ENCODE measurements at regions not wholly inside any gene's neighbourhood (a gene's known extent, or its start where the extent isn't known, plus 50 kb on each side); places are given as distances from the start of the nearest gene placed in this dataset.

DNA sequence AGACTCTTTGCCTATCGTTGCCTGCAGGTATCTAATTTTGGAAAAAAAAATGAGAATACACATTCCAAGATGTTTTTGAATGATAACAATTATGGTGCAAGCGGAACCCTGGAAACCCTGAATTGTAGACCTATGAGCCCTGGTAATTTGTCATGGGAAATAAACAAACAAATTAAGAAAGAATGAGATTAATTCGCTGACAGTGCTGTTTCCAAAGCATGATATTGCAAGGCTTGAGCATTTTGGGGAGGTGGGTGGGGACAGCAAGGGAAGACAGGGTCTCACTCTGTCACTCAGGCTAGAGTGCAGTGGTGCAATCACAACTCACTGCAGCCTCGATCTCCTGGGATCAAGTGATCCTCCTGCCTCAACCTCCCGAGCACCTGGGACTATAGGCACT is 900.3 kb downstream of the IPMK start:
- no peak for TF ChIP-seq SIN3A (IDR thresholded peaks at IDR 0.05; ENCODE audit: borderline replicate concordance, insufficient read depth, low read length)
- TF ChIP-seq POLR2AphosphoS5 (IDR thresholded peaks at IDR 0.05; ENCODE audit: low read depth, low read length): no peak
- TF ChIP-seq, protein P1, sequence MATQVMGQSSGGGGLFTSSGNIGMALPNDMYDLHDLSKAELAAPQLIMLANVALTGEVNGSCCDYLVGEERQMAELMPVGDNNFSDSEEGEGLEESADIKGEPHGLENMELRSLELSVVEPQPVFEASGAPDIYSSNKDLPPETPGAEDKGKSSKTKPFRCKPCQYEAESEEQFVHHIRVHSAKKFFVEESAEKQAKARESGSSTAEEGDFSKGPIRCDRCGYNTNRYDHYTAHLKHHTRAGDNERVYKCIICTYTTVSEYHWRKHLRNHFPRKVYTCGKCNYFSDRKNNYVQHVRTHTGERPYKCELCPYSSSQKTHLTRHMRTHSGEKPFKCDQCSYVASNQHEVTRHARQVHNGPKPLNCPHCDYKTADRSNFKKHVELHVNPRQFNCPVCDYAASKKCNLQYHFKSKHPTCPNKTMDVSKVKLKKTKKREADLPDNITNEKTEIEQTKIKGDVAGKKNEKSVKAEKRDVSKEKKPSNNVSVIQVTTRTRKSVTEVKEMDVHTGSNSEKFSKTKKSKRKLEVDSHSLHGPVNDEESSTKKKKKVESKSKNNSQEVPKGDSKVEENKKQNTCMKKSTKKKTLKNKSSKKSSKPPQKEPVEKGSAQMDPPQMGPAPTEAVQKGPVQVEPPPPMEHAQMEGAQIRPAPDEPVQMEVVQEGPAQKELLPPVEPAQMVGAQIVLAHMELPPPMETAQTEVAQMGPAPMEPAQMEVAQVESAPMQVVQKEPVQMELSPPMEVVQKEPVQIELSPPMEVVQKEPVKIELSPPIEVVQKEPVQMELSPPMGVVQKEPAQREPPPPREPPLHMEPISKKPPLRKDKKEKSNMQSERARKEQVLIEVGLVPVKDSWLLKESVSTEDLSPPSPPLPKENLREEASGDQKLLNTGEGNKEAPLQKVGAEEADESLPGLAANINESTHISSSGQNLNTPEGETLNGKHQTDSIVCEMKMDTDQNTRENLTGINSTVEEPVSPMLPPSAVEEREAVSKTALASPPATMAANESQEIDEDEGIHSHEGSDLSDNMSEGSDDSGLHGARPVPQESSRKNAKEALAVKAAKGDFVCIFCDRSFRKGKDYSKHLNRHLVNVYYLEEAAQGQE (IDR thresholded peaks at IDR 0.05; ENCODE audit: insufficient read depth in 1 of 2, low read depth in 2 of 2, low read length in 2 of 2): no peak
- no peak for TF ChIP-seq FOXP2 (optimal IDR thresholded peaks at IDR 0.05; ENCODE audit: borderline replicate concordance, extremely low read depth, extremely low read length, insufficient read depth)
- no peak for TF ChIP-seq TAF1 (IDR thresholded peaks at IDR 0.05; ENCODE audit: borderline replicate concordance, insufficient read depth, low read length)

DNA sequence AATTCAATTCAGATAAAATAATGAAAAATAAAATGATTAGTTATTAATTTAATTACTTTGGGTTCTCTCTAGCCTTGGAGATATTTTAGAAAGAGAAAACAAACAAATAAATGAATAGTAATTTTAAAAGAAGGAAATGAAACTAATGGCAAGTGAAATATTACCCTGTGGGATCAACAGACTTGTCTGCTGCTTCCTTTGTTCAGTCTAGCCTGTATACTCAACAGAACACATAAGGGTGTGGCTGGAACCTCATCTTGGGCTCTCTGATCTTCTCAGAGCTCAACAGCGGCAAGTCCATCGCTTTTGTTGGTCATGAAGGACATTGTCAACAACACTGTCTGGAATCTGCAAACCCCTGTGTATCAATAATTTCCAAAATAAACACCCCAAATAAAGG is 904.9 kb downstream of the IPMK start:
- TF ChIP-seq, protein P1 (IDR thresholded peaks at IDR 0.05; ENCODE audit: insufficient read depth in 1 of 2, low read depth in 2 of 2, low read length in 2 of 2): no peak
- TF ChIP-seq SIN3A (IDR thresholded peaks at IDR 0.05; ENCODE audit: borderline replicate concordance, insufficient read depth, low read length) (no peak), POLR2AphosphoS5 (IDR thresholded peaks at IDR 0.05; ENCODE audit: low read depth, low read length) (no peak), FOXP2 (optimal IDR thresholded peaks at IDR 0.05; ENCODE audit: borderline replicate concordance, extremely low read depth, extremely low read length, insufficient read depth) (no peak), TAF1 (IDR thresholded peaks at IDR 0.05; ENCODE audit: borderline replicate concordance, insufficient read depth, low read length) (no peak)

DNA sequence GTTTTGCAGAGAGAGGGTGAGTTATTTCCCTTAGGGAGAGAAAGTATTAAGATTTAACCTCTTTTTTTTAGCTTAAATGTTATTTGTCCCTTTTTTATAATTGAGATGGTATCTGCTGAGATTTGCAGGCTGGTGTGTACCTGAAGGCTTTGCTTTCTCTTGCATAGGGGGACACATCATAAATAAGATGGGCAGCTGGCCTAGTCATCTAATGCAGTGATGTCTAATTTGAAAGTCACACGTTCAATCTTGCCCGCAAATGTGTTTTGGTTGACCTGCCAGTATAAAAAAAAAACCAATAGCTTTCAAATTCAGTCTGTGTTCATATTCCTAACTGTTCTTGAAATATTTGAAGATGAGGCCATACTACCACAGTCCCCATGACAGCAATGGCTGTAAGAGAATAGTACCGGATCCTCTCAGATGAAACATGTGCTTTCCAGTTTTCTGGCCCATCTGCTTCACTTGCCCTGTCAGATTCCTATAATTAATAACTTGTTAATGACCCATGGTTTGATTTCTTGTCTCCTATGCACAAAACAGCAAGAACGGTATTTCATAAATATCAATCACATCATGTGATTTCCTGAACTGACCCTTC is 914.2 kb downstream of the IPMK start:
- TF ChIP-seq POLR2AphosphoS5 (IDR thresholded peaks at IDR 0.05; ENCODE audit: low read depth, low read length): no peak
- no peak for TF ChIP-seq TAF1 (IDR thresholded peaks at IDR 0.05; ENCODE audit: borderline replicate concordance, insufficient read depth, low read length)
- TF ChIP-seq FOXP2 (optimal IDR thresholded peaks at IDR 0.05; ENCODE audit: borderline replicate concordance, extremely low read depth, extremely low read length, insufficient read depth): no peak
- TF ChIP-seq, protein P1 (IDR thresholded peaks at IDR 0.05; ENCODE audit: insufficient read depth in 1 of 2, low read depth in 2 of 2, low read length in 2 of 2): no peak
- TF ChIP-seq SIN3A (IDR thresholded peaks at IDR 0.05; ENCODE audit: borderline replicate concordance, insufficient read depth, low read length): no peak

DNA sequence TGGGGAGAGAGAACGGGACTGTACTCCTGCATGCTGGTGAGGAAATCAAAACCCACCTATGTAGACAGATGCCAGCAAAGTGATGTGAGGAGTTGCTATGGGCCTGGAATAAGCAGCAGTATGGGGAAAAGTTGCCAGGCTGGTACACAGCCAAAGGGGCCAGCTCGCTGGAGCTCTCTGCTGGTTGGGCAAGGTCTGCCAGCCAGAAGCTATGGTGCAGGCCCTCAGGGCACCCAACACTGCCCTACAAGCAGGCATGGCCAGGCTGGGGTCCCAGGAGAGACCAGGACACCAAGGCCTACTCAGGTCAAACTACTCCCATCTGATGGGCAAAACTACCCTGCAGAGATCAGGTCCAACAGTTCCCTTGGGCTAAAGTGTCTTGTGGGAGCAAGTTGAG is 916.6 kb downstream of the IPMK start:
- TF ChIP-seq, protein P1 (IDR thresholded peaks at IDR 0.05; ENCODE audit: insufficient read depth in 1 of 2, low read depth in 2 of 2, low read length in 2 of 2): no peak
- no peak for TF ChIP-seq FOXP2 (optimal IDR thresholded peaks at IDR 0.05; ENCODE audit: borderline replicate concordance, extremely low read depth, extremely low read length, insufficient read depth)
- TF ChIP-seq TAF1 (IDR thresholded peaks at IDR 0.05; ENCODE audit: borderline replicate concordance, insufficient read depth, low read length): no peak
- no peak for TF ChIP-seq SIN3A (IDR thresholded peaks at IDR 0.05; ENCODE audit: borderline replicate concordance, insufficient read depth, low read length)
- TF ChIP-seq POLR2AphosphoS5 (IDR thresholded peaks at IDR 0.05; ENCODE audit: low read depth, low read length): no peak

Measured in PFSK-1 (cell line).